ENCODE measurements at regions not wholly inside any gene's neighbourhood (a gene's known extent, or its start where the extent isn't known, plus 50 kb on each side); places are given as distances from the start of the nearest gene placed in this dataset.

- no peak for TF ChIP-seq EP300 (IDR thresholded peaks at IDR 0.05)
- TF ChIP-seq CTCF (IDR thresholded peaks at IDR 0.05): no peak
These were observed 54.1 kb upstream of the RAB38 start for GRCh38 chr11:88229303-88229702.
